ENCODE measurements at regions not wholly inside any gene's neighbourhood (a gene's known extent, or its start where the extent isn't known, plus 50 kb on each side); places are given as distances from the start of the nearest gene placed in this dataset.

DNA sequence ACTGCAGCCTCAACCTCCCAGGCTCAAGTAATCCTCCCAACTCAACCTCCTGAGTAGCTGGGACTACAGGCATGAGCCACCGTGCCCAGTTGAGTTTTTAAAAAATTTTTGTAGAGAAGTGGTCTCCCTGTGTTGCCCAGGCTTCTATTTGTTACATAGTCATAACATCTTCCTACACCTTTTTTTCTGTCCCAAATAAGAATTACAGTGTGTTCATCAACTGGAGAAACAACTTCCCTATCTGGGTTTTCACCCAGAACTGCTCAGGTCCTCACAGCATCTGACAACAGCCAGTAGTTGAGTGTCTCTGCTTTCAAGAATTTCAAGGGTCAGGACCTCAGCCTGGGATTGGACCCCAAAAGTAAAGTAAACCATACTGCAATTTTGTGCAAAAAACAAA, 235.2 kb upstream of the AMIGO2 start:
- no peak for TF ChIP-seq ZNF282 (IDR thresholded peaks at IDR 0.05; ENCODE audit: partially characterized antibody)
- TF ChIP-seq, protein P1, sequence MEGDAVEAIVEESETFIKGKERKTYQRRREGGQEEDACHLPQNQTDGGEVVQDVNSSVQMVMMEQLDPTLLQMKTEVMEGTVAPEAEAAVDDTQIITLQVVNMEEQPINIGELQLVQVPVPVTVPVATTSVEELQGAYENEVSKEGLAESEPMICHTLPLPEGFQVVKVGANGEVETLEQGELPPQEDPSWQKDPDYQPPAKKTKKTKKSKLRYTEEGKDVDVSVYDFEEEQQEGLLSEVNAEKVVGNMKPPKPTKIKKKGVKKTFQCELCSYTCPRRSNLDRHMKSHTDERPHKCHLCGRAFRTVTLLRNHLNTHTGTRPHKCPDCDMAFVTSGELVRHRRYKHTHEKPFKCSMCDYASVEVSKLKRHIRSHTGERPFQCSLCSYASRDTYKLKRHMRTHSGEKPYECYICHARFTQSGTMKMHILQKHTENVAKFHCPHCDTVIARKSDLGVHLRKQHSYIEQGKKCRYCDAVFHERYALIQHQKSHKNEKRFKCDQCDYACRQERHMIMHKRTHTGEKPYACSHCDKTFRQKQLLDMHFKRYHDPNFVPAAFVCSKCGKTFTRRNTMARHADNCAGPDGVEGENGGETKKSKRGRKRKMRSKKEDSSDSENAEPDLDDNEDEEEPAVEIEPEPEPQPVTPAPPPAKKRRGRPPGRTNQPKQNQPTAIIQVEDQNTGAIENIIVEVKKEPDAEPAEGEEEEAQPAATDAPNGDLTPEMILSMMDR (CRISPR knock-in tag; IDR thresholded peaks at IDR 0.05) = no peak
- TF ChIP-seq, protein P2, sequence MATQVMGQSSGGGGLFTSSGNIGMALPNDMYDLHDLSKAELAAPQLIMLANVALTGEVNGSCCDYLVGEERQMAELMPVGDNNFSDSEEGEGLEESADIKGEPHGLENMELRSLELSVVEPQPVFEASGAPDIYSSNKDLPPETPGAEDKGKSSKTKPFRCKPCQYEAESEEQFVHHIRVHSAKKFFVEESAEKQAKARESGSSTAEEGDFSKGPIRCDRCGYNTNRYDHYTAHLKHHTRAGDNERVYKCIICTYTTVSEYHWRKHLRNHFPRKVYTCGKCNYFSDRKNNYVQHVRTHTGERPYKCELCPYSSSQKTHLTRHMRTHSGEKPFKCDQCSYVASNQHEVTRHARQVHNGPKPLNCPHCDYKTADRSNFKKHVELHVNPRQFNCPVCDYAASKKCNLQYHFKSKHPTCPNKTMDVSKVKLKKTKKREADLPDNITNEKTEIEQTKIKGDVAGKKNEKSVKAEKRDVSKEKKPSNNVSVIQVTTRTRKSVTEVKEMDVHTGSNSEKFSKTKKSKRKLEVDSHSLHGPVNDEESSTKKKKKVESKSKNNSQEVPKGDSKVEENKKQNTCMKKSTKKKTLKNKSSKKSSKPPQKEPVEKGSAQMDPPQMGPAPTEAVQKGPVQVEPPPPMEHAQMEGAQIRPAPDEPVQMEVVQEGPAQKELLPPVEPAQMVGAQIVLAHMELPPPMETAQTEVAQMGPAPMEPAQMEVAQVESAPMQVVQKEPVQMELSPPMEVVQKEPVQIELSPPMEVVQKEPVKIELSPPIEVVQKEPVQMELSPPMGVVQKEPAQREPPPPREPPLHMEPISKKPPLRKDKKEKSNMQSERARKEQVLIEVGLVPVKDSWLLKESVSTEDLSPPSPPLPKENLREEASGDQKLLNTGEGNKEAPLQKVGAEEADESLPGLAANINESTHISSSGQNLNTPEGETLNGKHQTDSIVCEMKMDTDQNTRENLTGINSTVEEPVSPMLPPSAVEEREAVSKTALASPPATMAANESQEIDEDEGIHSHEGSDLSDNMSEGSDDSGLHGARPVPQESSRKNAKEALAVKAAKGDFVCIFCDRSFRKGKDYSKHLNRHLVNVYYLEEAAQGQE (IDR thresholded peaks at IDR 0.05; ENCODE audit: borderline replicate concordance in 1 of 2, low read depth in 1 of 2, low read length in 2 of 2) = no peak
- TF ChIP-seq, protein P3, sequence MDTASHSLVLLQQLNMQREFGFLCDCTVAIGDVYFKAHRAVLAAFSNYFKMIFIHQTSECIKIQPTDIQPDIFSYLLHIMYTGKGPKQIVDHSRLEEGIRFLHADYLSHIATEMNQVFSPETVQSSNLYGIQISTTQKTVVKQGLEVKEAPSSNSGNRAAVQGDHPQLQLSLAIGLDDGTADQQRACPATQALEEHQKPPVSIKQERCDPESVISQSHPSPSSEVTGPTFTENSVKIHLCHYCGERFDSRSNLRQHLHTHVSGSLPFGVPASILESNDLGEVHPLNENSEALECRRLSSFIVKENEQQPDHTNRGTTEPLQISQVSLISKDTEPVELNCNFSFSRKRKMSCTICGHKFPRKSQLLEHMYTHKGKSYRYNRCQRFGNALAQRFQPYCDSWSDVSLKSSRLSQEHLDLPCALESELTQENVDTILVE (CRISPR knock-in tag; IDR thresholded peaks at IDR 0.05) = no peak
- no peak for TF ChIP-seq TAF1 (CRISPR knock-in tag; IDR thresholded peaks at IDR 0.05)
- no peak for TF ChIP-seq EP300 (IDR thresholded peaks at IDR 0.05; ENCODE audit: low read depth in 2 of 2, low read length in 2 of 2)
- no peak for TF ChIP-seq EP300 (CRISPR knock-in tag; IDR thresholded peaks at IDR 0.05; ENCODE audit: borderline replicate concordance)
- no peak for TF ChIP-seq SRSF1 (optimal IDR thresholded peaks at IDR 0.05; ENCODE audit: low read depth, low read length)
- TF ChIP-seq MEF2D (CRISPR knock-in tag; IDR thresholded peaks at IDR 0.05) = no peak
- TF ChIP-seq RAD21 (CRISPR knock-in tag; IDR thresholded peaks at IDR 0.05) = no peak
- TF ChIP-seq ZBTB39 (CRISPR knock-in tag; IDR thresholded peaks at IDR 0.05) = no peak
- TF ChIP-seq, protein P4, sequence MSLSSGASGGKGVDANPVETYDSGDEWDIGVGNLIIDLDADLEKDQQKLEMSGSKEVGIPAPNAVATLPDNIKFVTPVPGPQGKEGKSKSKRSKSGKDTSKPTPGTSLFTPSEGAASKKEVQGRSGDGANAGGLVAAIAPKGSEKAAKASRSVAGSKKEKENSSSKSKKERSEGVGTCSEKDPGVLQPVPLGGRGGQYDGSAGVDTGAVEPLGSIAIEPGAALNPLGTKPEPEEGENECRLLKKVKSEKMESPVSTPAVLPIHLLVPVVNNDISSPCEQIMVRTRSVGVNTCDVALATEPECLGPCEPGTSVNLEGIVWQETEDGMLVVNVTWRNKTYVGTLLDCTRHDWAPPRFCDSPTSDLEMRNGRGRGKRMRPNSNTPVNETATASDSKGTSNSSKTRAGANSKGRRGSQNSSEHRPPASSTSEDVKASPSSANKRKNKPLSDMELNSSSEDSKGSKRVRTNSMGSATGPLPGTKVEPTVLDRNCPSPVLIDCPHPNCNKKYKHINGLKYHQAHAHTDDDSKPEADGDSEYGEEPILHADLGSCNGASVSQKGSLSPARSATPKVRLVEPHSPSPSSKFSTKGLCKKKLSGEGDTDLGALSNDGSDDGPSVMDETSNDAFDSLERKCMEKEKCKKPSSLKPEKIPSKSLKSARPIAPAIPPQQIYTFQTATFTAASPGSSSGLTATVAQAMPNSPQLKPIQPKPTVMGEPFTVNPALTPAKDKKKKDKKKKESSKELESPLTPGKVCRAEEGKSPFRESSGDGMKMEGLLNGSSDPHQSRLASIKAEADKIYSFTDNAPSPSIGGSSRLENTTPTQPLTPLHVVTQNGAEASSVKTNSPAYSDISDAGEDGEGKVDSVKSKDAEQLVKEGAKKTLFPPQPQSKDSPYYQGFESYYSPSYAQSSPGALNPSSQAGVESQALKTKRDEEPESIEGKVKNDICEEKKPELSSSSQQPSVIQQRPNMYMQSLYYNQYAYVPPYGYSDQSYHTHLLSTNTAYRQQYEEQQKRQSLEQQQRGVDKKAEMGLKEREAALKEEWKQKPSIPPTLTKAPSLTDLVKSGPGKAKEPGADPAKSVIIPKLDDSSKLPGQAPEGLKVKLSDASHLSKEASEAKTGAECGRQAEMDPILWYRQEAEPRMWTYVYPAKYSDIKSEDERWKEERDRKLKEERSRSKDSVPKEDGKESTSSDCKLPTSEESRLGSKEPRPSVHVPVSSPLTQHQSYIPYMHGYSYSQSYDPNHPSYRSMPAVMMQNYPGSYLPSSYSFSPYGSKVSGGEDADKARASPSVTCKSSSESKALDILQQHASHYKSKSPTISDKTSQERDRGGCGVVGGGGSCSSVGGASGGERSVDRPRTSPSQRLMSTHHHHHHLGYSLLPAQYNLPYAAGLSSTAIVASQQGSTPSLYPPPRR (CRISPR knock-in tag; IDR thresholded peaks at IDR 0.05; ENCODE audit: borderline replicate concordance) = no peak

All from HepG2 (cell line).